GM18951 (cell line): ENCODE measurements at regions not wholly inside any gene's neighbourhood (a gene's known extent, or its start where the extent isn't known, plus 50 kb on each side); places are given as distances from the start of the nearest gene placed in this dataset.

ENCODE experiments used
- POLR2A ChIP-seq: IDR thresholded peaks from 4 replicates; pipeline ENCODE4 v1.6.1; 2011; ENCODE audit warnings: mild to moderate bottlenecking; ENCODE audit not compliant: insufficient read length, insufficient read depth; ENCODE audit errors: extremely low read depth
- in situ Hi-C: fragments of 300-500 bp; cut with MboI; formaldehyde crosslinking; loops from one replicate; pipeline ENCODE4 v1.12.0; 2022; ENCODE audit warnings: low sequenced_read_pairs, mixed read lengths, inconsistent platforms; ENCODE audit not compliant: unreplicated experiment

DNA sequence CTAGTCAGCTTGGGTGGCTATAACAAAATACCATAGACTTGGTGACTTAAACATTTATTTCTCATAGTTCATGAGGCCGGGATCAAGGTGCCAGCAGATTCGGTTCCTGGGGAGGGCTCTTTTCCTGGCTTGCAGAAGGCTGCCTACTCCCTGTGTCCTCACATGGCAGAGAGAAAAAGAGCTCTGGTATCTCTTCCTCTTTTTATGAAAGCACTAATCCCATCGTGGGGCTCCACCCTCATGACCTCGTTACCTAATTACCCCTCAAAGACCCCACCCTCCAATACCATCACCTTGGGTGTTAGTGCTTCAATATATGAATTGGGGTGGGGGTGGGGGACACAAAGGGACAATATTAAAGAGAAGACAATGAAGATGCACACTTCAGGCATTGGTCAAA, 67.1 kb upstream of the CCBE1 start:
- in situ Hi-C loops, result no loop called here
- TF ChIP-seq POLR2A, result no peak

DNA sequence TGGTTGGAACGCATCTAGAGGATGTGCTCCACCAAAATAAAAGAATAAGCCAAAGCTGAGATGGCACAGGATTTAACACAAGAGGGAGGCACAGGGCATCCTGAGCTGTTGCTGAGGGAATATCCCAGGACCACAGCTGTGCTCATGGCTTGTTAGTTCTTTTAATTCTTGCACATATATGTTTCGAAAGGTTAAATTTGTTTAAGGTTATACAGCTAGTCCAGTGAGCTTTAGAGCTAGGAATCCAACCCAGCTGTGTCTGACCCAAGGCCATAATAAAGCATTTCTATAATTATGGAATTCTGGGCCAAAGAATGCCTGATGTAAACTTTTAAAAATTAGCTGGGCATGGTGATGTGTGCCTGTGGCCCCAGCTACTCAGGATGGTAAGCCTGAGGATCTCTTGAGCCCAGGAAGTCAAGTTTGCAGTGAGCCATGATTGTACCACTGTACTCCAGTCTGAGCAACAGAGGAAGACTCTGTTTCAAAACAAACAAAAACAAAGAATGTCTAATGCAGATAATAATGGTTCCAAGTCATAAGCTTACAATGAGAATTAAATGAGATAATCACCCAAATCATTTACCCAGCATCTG, 66.4 kb upstream of the CCBE1 start:
- TF ChIP-seq POLR2A, result no peak
- in situ Hi-C loops, result no loop called here

DNA sequence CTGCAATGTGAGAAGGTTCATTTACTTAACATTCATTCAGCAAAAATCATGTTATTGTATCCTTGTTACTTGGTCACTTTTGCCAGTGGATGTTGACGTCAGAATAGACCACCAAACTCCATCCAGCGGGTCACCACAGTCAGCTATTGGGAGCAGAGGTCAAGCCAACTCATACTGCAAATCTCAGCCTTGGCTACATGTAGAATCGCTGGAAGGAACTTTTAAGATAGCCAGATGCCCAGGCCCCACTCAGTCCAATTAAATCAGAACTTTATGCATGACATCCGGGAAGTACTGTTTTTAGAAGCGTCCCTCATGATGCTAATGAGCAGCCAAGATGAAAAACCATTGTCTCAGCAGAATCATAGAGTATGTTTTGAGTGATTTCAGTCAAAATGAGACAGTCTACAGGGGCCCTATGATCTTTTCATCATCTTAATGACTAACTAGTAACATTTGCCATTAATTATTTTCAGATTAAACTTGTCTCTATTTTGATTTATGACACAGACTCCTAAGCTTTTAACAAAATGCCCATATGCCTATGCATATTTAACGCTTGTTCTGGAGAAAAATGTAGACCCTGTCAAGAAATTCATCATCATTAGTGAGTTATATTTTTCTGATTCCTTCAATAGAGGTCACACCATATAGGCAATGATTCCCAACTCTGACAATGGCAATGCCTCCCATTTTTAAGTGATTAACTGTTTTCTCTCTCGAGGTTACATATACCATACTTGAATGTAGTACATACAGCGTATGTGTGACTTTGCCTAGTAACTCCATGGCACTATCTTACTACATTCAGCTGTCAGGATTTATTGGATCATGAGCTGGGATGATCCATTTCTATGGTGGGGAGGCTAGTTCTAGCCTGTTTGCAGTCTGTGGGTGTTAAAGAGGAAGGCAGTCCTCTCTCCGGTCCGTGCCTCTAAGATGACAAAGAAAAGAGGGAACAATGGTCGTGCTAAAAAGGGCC, 63.7 kb upstream of the CCBE1 start:
- TF ChIP-seq POLR2A, result no peak
- in situ Hi-C loops, result no loop called here

DNA sequence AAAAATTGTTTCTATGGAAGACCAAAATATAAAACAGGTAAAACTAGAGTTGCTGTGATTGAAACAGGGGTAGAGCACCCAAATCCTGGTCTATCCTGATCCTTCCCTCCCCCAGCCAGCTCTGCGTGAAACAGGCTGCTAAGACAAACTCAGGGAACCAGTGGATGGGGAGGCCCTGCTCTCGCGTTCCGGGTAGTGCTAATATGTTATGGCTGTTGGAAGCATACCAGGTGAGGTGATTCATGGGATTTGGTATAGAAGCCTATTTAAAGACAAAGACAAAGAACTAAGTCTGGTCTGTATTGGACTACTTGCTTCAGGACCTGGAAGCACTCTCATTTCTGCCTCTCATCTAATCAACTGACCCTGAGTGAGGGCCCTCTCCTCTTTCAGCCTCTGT, 63.0 kb upstream of the CCBE1 start:
- in situ Hi-C loops, result no loop called here
- no peak for TF ChIP-seq POLR2A

DNA sequence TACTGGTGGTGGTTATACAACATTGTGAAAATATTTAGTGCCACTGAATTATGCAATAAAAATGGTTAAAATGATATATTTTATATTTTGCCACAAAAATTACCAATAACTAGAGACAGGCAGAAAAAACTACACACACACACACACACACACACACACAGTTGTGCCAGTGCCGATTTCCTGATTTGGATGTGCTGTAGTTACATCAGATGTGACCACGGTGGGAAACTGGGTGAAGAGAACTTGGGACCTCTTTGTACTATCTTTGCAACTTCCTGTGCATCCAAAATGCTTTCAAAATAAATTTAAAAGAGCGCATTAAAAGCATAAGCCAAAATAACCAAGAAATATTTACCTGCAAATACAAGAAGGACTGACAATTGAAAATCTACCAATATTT, 61.6 kb upstream of the CCBE1 start:
- in situ Hi-C loops, result no loop called here
- TF ChIP-seq POLR2A, result no peak

DNA sequence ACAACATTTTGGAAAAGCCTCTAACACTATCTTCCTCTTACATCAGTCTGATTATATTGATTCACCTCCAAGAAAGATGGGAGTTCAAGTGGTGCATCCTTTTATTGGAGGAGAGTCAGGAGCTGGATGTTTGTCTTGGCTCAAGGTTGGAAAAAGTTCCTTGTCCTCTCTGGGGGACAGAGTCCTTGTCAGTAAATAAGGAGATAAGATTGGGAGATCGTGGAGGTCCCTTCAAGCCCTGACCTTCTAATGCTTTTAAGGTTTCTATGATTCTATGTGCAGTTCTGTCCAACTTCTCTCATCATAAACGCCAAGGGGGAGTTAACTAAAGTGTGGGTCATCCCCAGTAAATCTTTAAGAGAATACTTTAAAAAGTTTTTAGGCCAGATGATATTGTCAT, 60.9 kb upstream of the CCBE1 start:
- TF ChIP-seq POLR2A, result no peak
- in situ Hi-C loops, result no loop called here

DNA sequence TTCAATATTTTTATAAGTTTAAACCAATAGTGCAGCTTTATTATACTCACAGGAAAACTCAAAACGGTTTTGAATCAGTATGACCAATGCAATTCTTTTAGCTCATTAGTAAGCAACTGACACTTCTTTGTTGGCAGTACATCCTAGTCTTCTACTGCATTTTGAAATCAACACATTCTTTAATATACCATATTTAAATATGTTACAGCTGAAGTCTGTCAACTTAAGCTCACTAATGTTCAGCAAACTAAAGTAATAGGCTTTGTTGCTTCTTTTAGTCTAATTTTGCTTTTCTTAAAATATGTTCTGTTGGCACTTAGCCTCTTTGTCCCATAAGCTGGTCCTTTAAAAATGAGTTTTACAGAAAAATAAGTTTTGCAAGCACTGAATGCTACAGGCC, 55.4 kb upstream of the CCBE1 start:
- in situ Hi-C loops, result no loop called here
- no peak for TF ChIP-seq POLR2A

DNA sequence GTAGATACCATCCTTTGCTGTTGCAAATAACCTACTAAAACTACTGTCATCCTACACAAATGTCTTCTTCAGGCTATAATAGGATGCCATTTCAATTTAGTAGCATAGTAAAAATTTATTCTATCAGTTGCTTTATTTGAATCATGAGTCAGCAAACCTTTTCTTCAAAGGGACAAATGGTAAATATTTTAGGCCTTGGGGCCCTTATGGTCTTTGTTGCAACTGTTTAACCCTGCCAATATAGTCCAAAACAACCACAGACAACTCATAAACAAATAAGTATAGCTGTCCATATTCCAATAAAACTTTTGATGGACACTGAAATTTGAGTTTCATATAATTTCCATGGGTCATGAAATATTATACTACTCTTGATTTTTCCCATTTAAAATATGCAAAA, 54.0 kb upstream of the CCBE1 start:
- no peak for TF ChIP-seq POLR2A
- in situ Hi-C loops, result no loop called here

DNA sequence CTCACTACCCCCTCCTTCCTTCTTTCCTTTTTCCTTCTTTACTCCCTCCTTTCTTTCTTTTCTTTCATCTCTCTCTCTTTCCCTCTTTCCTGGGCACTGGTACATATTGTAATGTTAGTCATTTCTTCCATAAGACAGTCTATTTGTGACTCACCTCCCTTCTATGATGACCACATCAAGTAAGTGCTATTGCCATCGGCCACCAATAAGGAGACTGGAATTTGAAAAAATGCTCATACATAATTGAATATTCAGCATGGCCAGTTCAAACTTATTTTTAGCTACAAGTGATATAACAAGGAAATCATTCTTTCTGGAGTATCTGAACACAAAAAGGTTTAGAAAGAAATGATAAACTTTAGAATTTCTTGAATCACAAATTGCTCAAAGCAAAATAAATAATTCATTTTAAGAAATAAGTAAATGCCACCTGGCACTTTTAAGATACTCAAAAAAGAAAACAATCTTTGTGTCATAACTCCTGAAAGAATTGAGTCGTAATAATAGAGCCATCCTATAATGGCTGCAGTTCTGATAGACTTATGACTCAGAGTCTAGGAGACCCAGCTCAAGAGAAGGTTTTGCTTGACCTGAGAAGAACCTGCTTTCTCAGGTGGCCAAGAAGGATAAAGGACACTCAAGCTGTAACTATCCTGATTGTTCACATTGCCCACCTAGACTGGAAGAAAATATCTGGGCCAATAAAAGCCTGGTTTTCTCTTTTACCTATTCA, 51.6 kb upstream of the CCBE1 start:
- no peak for TF ChIP-seq POLR2A
- in situ Hi-C loops, result no loop called here
